AG10803 (cell line): ENCODE measurements at regions not wholly inside any gene's neighbourhood (a gene's known extent, or its start where the extent isn't known, plus 50 kb on each side); places are given as distances from the start of the nearest gene placed in this dataset.

Experiments
- DNase-seq: peaks from one replicate; pipeline ENCODE4 v3.0.0; 2010; ENCODE audit warnings: low read depth
- H3K4me3 ChIP-seq: 2 replicates; pipeline ENCODE4 v1.5.1; 2011; ENCODE audit warnings: mild to moderate bottlenecking, low read length, control low read depth
- TF ChIP-seq, protein P1 (sequence below): conservative IDR thresholded peaks from 2 replicates; pipeline ENCODE4 v1.5.1; 2011; ENCODE audit warnings: mild to moderate bottlenecking, low read length, control low read depth, inconsistent platforms

DNA sequence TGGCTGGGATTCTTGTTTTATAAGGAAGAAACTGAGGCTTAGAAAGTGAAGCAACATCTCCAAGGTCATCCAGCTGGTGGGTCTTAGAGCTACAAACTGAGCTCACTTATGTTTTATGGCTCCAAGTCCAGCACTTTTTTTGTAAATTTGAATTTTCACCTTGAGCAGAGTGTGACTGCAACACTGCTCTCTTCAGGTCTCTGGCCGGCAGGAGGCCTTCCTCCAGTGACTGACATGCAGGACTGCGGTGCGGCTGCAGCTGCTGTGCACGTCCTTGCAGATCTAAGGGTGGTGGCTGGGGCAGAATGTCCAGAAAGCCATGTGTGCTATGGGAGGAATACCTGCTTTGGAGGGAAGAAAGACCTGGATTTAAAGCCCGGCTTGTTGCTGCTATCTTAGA is 284.2 kb upstream of the POU3F1 start:
- TF ChIP-seq, protein P1, sequence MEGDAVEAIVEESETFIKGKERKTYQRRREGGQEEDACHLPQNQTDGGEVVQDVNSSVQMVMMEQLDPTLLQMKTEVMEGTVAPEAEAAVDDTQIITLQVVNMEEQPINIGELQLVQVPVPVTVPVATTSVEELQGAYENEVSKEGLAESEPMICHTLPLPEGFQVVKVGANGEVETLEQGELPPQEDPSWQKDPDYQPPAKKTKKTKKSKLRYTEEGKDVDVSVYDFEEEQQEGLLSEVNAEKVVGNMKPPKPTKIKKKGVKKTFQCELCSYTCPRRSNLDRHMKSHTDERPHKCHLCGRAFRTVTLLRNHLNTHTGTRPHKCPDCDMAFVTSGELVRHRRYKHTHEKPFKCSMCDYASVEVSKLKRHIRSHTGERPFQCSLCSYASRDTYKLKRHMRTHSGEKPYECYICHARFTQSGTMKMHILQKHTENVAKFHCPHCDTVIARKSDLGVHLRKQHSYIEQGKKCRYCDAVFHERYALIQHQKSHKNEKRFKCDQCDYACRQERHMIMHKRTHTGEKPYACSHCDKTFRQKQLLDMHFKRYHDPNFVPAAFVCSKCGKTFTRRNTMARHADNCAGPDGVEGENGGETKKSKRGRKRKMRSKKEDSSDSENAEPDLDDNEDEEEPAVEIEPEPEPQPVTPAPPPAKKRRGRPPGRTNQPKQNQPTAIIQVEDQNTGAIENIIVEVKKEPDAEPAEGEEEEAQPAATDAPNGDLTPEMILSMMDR: no peak
- no peak overlapping the region for H3K4me3 ChIP-seq
- no peak for DNase-seq

GRCh38 chr1:38329644-38330043 is 283.1 kb upstream of the POU3F1 start:
- TF ChIP-seq, protein P1: no peak
- H3K4me3 ChIP-seq: no peak overlapping the region
- DNase-seq: no peak

GRCh38 chr1:38328278-38329035 is 281.9 kb upstream of the POU3F1 start:
- no peak for DNase-seq
- no peak overlapping the region for H3K4me3 ChIP-seq
- TF ChIP-seq, protein P1: no peak

DNA sequence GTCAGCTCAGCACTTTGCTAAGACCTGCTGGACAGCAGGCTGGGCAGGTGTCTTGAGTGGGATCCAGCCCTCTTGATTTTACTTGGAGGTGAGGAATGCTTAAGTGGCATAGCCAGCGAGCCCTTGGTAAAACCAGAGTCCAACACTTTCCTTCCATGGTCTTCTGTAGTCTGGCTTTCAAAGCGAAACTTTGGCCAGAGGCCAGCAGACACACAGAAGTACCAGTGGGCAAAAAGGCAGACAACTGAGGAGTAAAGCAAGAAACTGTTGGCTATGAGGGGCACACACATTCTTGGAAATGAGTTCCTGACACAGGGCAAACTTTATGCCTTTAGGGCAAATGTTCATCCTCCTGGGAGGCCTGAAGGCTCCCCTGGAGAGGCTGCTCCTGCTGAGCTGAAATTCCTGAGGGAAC is 281.0 kb upstream of the POU3F1 start:
- TF ChIP-seq, protein P1: no peak
- no peak for DNase-seq
- no peak overlapping the region for H3K4me3 ChIP-seq

- H3K4me3 ChIP-seq: no peak overlapping the region
- DNase-seq: no peak
- TF ChIP-seq, protein P1: no peak
Measured at GRCh38 chr1:38326856-38327255, 280.3 kb upstream of the POU3F1 start.

DNA sequence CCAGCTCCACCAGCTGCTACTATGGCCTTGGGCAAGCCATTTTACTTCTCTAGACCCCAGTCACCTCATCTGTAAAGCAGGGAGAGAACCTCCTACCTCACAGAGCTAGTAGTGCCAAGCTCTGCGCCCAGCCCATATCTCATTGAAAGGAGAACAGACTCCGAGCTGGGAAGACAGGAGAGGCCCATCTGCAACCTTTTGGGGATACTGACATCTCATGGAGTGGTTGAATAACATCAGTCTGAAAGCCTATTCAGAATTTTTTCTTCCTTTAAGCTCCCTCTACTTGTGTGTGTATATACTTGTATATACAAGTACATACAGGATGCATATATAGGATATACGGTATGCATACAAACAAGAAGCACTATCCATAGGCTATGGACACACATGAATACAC is 279.5 kb upstream of the POU3F1 start:
- H3K4me3 ChIP-seq: no peak overlapping the region
- DNase-seq: peak; percentile 2
- TF ChIP-seq, protein P1: peak; percentile 10; the same call in 1 of the 2 replicates

- no peak for DNase-seq
- TF ChIP-seq, protein P1: no peak
- H3K4me3 ChIP-seq: no peak overlapping the region
Measured at GRCh38 chr1:38312753-38313152, 266.2 kb upstream of the POU3F1 start.
